ENCODE measurements at regions not wholly inside any gene's neighbourhood (a gene's known extent, or its start where the extent isn't known, plus 50 kb on each side); places are given as distances from the start of the nearest gene placed in this dataset.

DNA sequence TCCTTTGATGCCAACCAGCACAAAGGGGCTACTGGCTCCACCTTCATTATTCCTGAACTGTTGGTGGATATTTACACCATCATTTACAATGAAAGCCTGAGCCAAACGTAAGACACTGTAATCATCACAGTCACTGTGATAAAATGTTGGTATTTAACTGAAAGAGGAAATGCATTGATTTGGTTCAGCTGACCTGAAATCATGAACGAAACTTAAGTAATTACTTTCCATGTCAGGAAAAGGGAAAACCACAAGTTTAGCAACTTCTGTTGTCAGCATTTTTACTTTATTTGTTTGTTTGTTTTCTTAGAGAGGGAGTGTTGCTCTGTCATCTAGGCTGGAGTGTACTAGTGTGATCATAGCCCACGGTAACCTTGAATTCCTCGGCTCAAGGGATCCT, 247.8 kb upstream of the FAM47A start:
- H3K4me3 ChIP-seq (replicated peaks in 1 of 2; ENCODE audit: low read depth in 2 of 2, low read length in 2 of 2): no peak overlapping the region
- TF ChIP-seq CTCF (IDR thresholded peaks at IDR 0.05; ENCODE audit: low read depth, low read length): no peak
- peak; percentile 20 to 32 for DNase-seq (ENCODE audit: low read depth in 2 of 2)

DNA sequence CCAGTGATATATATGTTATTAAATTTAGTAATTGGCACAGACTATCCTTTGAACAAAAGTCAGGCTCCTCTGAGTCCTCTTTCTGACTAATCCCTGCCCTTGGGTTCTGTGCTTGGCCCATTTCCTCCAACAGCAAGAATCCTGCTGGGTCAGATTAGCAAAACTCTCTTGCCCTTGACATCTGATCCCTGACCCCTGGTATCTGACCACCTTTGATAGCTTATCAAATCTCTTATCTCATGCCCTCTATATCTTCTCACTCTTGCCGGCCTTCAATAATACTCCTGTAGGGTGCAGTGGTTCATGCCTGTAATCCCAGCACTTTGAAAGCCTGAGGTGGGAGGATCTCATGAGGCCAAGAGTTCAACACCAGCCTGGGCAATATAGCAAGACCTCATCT, 245.5 kb upstream of the FAM47A start:
- no peak overlapping the region for H3K4me3 ChIP-seq (replicated peaks in 1 of 2; ENCODE audit: low read depth in 2 of 2, low read length in 2 of 2)
- DNase-seq (ENCODE audit: low read depth in 2 of 2): no peak
- no peak for TF ChIP-seq CTCF (IDR thresholded peaks at IDR 0.05; ENCODE audit: low read depth, low read length)

GRCh38 chrX:34371754-34372153, 239.6 kb upstream of the FAM47A start:
- DNase-seq (ENCODE audit: low read depth in 2 of 2): peak in 1 of 2 donors; percentile 11
- TF ChIP-seq CTCF (IDR thresholded peaks at IDR 0.05; ENCODE audit: low read depth, low read length): no peak
- H3K4me3 ChIP-seq (replicated peaks in 1 of 2; ENCODE audit: low read depth in 2 of 2, low read length in 2 of 2): no peak overlapping the region

GRCh38 chrX:34365471-34365870, 233.4 kb upstream of the FAM47A start:
- H3K4me3 ChIP-seq (replicated peaks in 1 of 2; ENCODE audit: low read depth in 2 of 2, low read length in 2 of 2): no peak overlapping the region
- peak; percentile 37 for TF ChIP-seq CTCF (IDR thresholded peaks at IDR 0.05; ENCODE audit: low read depth, low read length)
- DNase-seq (ENCODE audit: low read depth in 2 of 2): peak; percentile 59

GRCh38 chrX:34350561-34351335, 218.6 kb upstream of the FAM47A start:
- no peak for TF ChIP-seq CTCF (IDR thresholded peaks at IDR 0.05; ENCODE audit: low read depth, low read length)
- peak; percentile 43 to 62 for DNase-seq (ENCODE audit: low read depth in 2 of 2)
- H3K4me3 ChIP-seq (replicated peaks in 1 of 2; ENCODE audit: low read depth in 2 of 2, low read length in 2 of 2): no peak overlapping the region

DNA sequence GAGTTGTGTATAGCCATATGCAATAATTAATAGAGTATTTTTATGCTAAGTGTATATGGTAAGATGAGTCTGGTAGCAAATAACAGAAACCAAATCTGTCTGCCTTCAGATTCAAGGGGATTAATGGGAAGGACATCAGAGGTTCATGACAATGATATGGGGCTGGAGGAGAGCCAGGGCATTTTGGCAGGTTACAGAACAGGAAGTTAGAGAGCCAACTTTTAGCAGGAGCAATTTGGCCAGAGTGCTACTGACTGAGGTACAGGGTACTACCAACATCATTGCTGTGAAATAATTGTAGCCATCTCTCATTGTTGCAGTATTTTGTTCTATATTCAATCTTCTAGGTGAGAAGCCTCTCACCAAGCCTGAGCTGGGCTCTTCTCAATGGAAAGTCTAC, 210.9 kb upstream of the FAM47A start:
- TF ChIP-seq CTCF (IDR thresholded peaks at IDR 0.05; ENCODE audit: low read depth, low read length): no peak
- H3K4me3 ChIP-seq (replicated peaks in 1 of 2; ENCODE audit: low read depth in 2 of 2, low read length in 2 of 2): no peak overlapping the region
- no peak for DNase-seq (ENCODE audit: low read depth in 2 of 2)

- DNase-seq (ENCODE audit: low read depth in 2 of 2): no peak
- no peak for TF ChIP-seq CTCF (IDR thresholded peaks at IDR 0.05; ENCODE audit: low read depth, low read length)
- no peak overlapping the region for H3K4me3 ChIP-seq (replicated peaks in 1 of 2; ENCODE audit: low read depth in 2 of 2, low read length in 2 of 2)
Observed at GRCh38 chrX:34341814-34342213, 209.7 kb upstream of the FAM47A start.
